H1 (cell line): ENCODE measurements at regions not wholly inside any gene's neighbourhood (a gene's known extent, or its start where the extent isn't known, plus 50 kb on each side); places are given as distances from the start of the nearest gene placed in this dataset.

Source experiments
- CTCF ChIP-seq, 3 experiments: IDR thresholded peaks; 1 replicate in 2 of 3; 2 replicates in 1 of 3; pipeline versions ENCODE4 v1.5.1 to v1.6.1; 2011; ENCODE audit warnings: low read length in 3 of 3, mild to moderate bottlenecking in 3 of 3, inconsistent platforms in 2 of 3, low read depth in 1 of 3, moderate library complexity in 1 of 3; ENCODE audit not compliant: insufficient read depth in 1 of 3; ENCODE audit errors: control extremely low read depth in 1 of 3
- POLR2AphosphoS5 ChIP-seq: IDR thresholded peaks from 2 replicates; pipeline ENCODE4 v1.6.1; 2011; ENCODE audit warnings: low read depth, low read length
- TAF1 ChIP-seq: IDR thresholded peaks from 2 replicates; pipeline ENCODE4 v1.6.1; 2011; ENCODE audit warnings: mild to moderate bottlenecking, low read depth, low read length

GRCh38 chr5:125148706-125149105 lies 402.3 kb upstream of the ZNF608 start:
- TF ChIP-seq TAF1 (no peak), POLR2AphosphoS5 (no peak), CTCF (IDR thresholded peaks at IDR 0.05; ENCODE audit: control extremely low read depth in 1 of 3, insufficient read depth in 1 of 3, low read depth in 1 of 3, low read length in 3 of 3) (no peak)
